ENCODE measurements at regions not wholly inside any gene's neighbourhood (a gene's known extent, or its start where the extent isn't known, plus 50 kb on each side); places are given as distances from the start of the nearest gene placed in this dataset.
"Not testable (repeated sequence)": the region's sequence is repeated elsewhere in the genome, so short reads cannot be mapped to it uniquely, and the experiment has no call there.

DNA sequence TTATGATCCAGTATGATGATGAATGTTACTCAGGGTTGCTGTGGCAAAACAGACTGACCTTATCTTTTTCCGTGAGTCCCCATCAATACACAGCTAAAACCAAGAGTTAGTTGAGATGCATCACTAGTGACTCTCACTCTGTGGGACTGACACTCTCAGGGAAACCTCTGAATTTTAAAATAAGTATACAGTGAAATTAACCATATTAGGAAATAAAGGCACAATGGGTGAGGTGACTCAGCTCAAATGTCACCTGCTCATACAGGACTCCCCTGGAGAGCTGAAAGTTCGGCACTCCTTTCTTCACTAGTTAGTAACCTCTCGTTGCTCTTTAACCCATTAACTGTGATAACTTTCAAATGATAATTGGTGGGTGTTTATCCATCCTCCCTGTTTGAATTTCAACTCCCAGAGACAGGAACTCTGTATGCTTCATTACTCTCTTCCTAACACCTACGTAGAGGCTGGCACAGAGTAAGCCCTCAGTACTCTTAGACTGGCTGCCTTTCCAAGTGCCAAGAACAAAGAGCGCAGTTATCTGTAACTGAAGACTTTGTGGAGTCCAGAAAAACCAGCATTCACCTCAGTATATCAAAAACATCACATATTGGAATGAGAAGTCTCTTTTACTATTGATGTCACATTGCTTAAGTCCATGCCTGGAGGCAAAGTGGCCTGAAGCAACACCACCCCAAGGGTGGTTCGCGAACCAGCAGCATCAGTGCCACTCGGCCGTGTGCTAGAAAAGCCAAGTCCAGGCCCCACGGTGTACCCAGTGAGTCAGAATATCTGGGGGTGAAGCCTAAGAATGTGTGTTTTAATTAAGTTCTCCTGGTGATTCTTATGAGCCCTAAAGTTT lies 91.1 kb downstream of the NIBAN1 start:
- no peak for DNase-seq

DNA sequence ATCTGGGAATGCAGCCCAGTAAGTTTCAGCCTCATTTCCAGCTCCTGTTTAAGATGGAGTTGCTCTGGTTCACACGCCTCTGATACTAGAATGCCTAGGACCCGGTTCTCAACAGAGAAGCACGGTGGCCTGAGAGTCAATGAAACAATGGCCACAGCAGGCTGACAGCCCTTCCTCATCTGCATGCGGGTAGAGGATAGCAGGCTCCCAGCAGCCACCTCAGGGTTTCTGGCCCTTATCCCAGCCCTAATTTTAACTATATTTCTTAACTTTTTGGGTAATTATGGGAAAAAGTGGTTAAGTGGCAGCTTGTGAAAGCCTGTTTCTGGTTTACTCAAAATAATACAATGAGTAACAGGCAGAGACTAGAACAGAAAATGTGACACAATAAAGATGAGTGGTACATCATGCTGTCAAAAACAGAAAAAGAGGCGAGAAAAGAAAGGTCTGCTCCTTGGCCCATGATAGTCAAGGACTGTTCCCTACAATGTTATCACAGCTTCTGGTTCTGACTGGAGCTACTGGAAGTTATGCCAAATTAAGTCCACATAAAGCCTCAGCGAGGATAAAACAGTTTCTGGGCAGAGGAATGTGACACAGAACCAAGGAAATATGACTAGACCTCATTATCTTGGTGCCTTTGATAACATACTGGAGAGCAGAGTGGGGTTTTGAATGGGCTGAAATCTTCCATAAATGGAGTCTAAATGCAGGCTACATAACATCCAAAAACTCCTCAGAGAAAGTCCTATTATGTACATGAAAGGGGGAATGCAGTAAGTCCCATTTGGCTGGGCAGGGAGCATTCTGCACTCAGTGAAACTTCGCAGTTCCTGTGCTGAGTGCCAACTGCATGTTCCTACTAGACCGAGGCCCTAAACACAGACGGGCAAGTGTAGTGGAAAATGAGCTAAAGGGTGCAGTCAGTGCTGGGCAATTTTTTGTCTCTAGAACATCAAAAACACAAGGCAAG lies 92.1 kb downstream of the NIBAN1 start:
- no peak for DNase-seq

DNA sequence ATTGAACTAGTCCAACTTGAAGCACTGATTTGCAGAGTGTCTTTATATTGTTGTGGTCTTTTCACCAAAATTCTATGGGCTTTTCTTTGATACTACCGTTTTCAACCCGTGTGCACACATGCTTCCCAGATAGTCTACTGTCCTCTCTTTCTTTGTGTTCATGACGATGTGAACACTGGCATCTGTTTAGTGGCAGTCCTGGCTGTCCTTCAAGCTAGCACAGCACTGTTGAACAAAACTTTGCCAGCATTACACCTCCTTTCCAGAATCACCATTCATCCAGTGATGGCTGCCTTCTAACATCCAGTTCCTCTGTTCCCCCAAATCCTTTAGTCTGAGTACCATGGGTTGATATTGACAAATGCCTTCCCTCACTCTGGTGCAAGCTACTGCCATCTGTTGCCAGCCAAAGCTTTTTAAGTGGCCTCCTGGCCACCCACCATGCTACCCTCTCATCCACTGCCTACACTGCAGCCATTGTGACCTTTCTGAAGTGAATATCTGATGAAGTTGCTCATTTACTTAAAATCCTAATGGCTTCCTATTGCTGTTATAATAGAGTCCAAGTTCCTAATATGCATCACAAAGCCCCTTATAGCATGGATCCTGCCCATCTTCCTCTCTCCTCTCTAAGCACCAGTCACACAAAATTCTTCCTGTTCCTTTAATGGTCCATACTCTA lies 94.3 kb downstream of the NIBAN1 start:
- no peak for DNase-seq

GRCh38 chr1:184878602-184879001 lies 95.7 kb downstream of the NIBAN1 start:
- no peak for DNase-seq

DNA sequence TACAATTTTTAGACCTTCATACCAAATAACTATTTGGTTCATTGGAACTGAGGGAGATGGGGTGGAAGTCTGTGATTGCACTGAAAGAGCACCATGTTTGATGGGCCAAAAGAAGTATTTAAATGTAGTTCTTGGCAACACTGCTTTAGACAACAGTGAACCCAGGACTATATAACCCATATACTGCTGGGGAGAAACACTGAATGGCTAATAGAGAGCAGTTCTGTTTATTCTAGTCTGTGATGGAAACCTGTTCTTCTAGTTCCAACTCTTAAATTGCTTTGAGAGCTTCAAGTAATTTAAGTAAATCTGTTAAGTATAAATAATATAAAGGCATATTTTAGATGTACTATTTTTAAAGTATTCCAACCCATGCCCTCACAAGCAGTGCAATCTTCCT lies 96.3 kb downstream of the NIBAN1 start:
- no peak for DNase-seq

DNA sequence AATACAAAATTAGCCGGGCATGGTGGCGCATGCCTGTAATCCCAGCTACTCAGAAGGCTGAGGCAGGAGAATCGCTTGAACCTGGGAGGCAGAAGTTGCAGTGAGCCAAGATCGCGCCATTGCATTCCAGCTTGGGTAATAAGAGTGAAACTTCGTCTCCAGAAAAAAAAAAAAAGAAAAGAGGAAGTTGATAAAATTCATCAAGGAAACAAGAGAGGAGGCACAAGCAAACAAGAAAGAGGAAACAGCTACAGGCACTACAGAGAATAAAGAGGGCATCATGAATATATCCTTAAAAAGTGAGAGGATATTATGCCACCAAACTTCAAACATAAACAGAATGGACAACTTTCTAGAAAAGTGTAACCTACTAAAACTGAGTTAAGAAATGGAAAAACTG lies 98.3 kb downstream of the NIBAN1 start:
- not testable (repeated sequence) for DNase-seq

DNA sequence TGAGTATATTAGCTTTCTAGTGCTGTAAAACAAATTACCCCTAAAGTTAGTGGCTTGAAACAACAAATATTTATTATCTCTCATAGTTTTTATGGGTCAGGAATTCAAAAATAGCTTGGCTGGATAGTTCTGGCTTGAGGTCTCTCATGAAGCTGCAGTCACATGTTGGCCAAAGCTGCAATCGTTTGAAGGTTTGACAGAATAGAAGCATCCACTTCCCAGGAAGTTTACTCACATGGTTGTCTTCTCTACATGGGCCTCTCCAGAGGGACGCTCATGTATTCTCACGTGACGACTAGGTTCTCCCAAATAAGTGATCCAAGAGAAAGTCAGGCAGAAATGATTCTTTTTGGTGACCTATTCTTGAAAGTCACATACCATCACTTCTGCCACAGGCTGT lies 99.1 kb downstream of the NIBAN1 start:
- DNase-seq: no peak

GRCh38 chr1:184870319-184870718 lies 104.0 kb downstream of the NIBAN1 start:
- DNase-seq: no peak

- no peak for DNase-seq
These were observed 106.2 kb downstream of the NIBAN1 start for GRCh38 chr1:184867866-184868689.

GRCh38 chr1:184866991-184867788 lies 107.1 kb downstream of the NIBAN1 start:
- no peak for DNase-seq

DNA sequence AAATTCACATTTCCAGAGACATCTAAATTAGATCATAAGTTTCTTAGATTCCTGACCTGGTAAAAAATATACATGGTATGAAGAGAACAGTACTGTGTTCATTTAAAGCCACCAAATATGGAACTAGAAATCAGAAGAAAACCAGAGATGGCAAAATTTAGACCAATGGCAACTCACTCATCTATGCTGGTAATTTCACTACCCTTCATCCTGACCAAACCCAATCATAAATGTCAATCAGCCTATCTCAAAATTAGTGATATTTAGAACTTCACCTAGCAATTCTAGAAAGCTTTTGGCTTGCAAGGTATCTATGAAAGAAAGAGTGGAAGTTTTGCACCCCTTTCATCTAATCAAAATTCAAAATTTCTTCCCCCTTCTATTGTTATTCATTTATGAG lies 107.7 kb downstream of the NIBAN1 start:
- DNase-seq: no peak

DNA sequence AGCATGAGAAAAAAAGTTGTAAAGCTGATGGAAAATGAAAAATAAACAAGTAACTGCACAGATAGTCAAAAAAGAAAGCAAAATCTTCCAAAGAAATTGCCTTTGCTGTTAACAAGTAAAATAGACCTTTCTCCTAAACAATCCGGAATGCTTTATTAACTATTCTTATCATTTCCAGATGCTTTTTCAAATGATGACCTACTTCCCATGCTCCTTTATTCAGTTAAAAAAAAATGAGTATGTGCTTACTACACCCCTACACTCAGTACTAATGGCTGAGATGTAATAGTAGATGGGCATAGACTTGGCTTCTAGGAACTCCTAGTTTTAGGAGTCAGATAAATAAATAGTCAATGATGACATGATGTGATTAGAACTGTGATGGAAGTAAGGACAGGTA lies 108.5 kb downstream of the NIBAN1 start:
- DNase-seq: no peak

- no peak for DNase-seq
These were observed 107.2 kb upstream of the EDEM3 start for GRCh38 chr1:184861755-184862336.

DNA sequence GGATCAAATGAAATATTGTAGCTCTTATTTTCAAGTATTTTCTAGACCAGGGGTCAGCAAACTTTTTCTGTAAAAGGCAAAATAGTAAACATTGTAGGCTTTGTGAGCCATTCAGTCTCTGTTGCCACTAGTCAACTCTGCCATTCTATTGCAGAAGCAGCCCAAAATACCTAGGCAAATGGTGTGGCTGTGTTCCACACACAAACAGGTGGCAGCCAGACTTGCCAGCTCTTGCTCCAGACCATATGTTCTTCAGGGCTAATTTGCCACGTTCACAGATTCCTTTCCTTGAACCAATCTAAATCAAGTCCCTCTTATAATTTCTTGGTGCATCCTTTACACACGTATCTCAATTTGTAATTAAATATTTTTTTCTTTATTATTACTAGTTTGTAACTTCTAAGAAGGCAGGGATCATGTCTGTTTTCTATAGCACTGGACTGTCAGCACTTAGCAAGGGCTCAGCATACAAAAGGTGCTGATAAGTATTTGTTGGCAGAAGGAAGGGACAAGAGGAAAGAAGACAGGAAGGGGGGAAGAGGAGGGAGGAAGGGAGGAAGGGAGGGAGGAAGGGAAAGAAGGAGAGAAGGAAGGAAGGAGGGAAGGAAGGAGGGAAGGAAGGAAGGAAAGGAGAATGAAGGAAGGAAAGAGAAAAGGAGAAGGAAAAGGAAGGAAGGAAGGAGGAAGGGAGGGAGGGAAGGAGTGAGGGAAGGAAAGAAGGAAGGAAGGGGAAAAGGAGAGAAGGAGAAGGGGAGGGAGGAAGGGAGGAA lies 106.5 kb upstream of the EDEM3 start:
- DNase-seq: no peak

GRCh38 chr1:184860535-184860934 lies 105.9 kb upstream of the EDEM3 start:
- no peak for DNase-seq

DNA sequence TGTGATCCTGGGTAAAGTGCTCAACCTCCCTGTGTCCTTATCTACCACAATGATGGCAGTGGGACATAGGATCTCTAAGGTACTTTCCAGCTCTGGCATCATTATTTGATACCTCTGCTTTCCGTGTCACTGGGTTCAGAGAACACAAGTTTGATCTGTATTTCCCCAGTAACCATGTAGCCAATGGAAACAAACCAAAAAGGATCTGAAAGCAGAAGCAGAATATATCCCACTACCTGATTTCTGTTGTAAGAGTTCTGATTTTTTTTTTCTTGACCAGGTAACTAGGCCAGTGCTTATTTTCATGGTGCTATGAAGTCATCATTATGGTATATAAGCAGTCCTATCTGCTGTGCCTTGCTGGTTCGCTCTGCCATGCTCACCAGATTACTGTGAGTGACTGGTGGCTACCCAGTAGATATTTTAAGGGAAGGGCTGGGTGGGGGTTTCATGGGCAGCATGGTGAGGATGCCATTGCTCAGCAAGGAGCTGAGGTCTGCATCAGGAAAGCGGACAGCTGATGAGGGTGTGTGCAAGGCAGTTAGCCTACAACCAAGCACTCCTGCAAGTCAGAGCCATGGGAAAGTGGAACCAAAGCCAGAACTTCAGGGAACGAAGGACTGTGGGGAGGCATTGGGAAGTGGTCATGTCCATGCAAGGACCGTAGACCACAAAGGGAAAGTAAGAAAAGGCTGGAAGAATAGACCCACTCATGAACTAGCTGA lies 104.9 kb upstream of the EDEM3 start:
- no peak for DNase-seq

- DNase-seq: no peak
These were observed 103.6 kb upstream of the EDEM3 start for GRCh38 chr1:184858288-184858687.

GRCh38 chr1:184854496-184855140 lies 100.0 kb upstream of the EDEM3 start:
- no peak for DNase-seq

- DNase-seq: no peak
These were observed 99.4 kb upstream of the EDEM3 start for GRCh38 chr1:184854036-184854435.

All from midbrain (tissue), 1 donor.